ENCODE measurements at regions not wholly inside any gene's neighbourhood (a gene's known extent, or its start where the extent isn't known, plus 50 kb on each side); places are given as distances from the start of the nearest gene placed in this dataset.
A peak's percentile ranks its signal among the peaks of the same experiment; 100 is the strongest.

DNA sequence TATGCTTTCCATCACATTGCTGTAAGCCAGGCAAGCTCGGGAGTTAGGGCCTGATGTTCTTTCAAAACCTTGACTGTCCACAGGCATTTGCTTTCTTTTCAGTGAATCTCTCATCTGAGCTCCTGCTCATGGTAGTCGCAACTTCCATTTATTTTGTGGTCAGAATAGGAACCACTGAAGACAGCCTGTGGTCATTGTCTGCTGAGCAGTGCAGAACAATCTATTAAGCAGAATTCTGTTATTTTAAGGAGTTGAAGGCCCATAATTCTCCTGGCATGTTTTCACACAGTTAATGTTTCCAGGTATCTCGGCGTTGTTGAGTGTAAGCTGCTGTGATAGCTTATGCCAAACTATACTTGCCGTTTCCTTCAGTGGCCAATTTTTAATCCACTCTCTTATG, 491.1 kb upstream of the AKR1E2 start:
- no peaks in the 10 kb centered on the region for H3K27me3 ChIP-seq (ENCODE audit: control insufficient read depth, low read length)
- H3K27ac ChIP-seq (ENCODE audit: low read depth, low read length): no peak overlapping the region
- no peaks in the 10 kb centered on the region for H4K20me1 ChIP-seq (ENCODE audit: control insufficient read depth, insufficient read depth, low read depth, low read length)
- H3K36me3 ChIP-seq (ENCODE audit: control insufficient read depth, low read length): no peaks in the 10 kb centered on the region; the same call in 1 of the 2 replicates
- H3K9me2 ChIP-seq (replicated peaks; ENCODE audit: control insufficient read depth, low read length): no peaks in the 10 kb centered on the region
- peaks cover 32% of the 10 kb centered on the region for H3F3A ChIP-seq (ENCODE audit: control insufficient read depth, insufficient read depth)
- peak overlapping the region; percentile 29; the same call in 1 of the 2 replicates for H3K4me3 ChIP-seq (ENCODE audit: low read length)
- no peaks in the 10 kb centered on the region for H3K79me2 ChIP-seq (ENCODE audit: control insufficient read depth, low read length)
- peaks cover 43% of the 10 kb centered on the region for H3K9me3 ChIP-seq (ENCODE audit: control insufficient read depth, insufficient read depth, low read length)
- H3K4me2 ChIP-seq (ENCODE audit: low read length): no peak overlapping the region
- peaks cover 12% of the 10 kb centered on the region; the same call in 1 of the 2 replicates for H3K4me1 ChIP-seq (ENCODE audit: control insufficient read depth, low read length)
- TF ChIP-seq EZH2phosphoT487 (IDR thresholded peaks at IDR 0.05; ENCODE audit: borderline replicate concordance, low read length): no peak
- TF ChIP-seq, protein P1, sequence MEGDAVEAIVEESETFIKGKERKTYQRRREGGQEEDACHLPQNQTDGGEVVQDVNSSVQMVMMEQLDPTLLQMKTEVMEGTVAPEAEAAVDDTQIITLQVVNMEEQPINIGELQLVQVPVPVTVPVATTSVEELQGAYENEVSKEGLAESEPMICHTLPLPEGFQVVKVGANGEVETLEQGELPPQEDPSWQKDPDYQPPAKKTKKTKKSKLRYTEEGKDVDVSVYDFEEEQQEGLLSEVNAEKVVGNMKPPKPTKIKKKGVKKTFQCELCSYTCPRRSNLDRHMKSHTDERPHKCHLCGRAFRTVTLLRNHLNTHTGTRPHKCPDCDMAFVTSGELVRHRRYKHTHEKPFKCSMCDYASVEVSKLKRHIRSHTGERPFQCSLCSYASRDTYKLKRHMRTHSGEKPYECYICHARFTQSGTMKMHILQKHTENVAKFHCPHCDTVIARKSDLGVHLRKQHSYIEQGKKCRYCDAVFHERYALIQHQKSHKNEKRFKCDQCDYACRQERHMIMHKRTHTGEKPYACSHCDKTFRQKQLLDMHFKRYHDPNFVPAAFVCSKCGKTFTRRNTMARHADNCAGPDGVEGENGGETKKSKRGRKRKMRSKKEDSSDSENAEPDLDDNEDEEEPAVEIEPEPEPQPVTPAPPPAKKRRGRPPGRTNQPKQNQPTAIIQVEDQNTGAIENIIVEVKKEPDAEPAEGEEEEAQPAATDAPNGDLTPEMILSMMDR (IDR thresholded peaks at IDR 0.05; ENCODE audit: low read depth, low read length, poor library complexity, severe bottlenecking): no peak

DNA sequence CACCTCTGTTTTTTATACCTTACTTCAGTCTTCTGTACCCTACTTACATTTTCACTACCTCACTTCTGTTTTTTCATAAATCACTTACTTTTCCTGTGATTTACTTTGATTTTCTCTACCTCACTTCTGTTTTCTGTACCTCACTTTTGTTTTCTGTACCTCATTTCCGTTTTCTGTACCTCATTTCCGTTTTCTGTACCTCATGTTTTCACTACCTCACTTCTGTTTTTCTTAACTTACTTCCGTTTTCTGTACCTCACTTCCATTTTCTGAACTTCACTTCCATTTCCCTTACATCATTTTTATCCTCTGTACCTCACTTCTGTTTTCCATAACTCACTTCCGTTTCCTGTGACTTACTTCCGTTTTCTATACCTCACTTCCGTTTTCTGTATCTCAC, 492.0 kb upstream of the AKR1E2 start:
- H3K27ac ChIP-seq (ENCODE audit: low read depth, low read length): peak overlapping the region; percentile 60
- peaks cover 43% of the 10 kb centered on the region for H3K9me3 ChIP-seq (ENCODE audit: control insufficient read depth, insufficient read depth, low read length)

DNA sequence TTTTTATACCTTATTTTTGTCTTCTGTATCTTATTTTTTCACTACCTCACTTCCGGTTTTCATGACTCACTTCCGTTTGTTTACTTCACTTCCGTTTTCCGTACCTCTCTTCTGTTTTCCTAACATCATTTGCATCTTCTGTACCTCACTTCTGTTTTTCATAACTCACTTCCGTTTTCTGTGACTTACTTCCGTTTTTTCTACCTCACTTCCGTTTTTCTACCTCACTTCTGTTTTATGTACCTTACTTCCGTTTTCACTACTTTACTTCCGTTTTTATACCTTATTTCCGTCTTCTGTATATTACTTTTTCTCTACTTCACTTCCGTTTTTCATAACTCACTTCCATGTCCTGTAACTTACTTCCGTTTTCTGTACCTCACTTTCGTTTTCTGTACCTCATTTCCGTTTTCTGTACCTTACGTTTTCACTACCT, 492.5 kb upstream of the AKR1E2 start:
- no peaks in the 10 kb centered on the region for H3K79me2 ChIP-seq (ENCODE audit: control insufficient read depth, low read length)
- H3F3A ChIP-seq (ENCODE audit: control insufficient read depth, insufficient read depth): peaks cover 32% of the 10 kb centered on the region
- no peaks in the 10 kb centered on the region for H4K20me1 ChIP-seq (ENCODE audit: control insufficient read depth, insufficient read depth, low read depth, low read length)
- TF ChIP-seq, protein P1 (IDR thresholded peaks at IDR 0.05; ENCODE audit: low read depth, low read length, poor library complexity, severe bottlenecking): no peak
- no peak for TF ChIP-seq EZH2phosphoT487 (IDR thresholded peaks at IDR 0.05; ENCODE audit: borderline replicate concordance, low read length)
- H3K4me2 ChIP-seq (ENCODE audit: low read length): peak overlapping the region; percentile 4; the same call in 1 of the 2 replicates
- peak overlapping the region; percentile 60 for H3K27ac ChIP-seq (ENCODE audit: low read depth, low read length)
- peaks cover 12% of the 10 kb centered on the region; the same call in 1 of the 2 replicates for H3K4me1 ChIP-seq (ENCODE audit: control insufficient read depth, low read length)
- no peaks in the 10 kb centered on the region; the same call in 1 of the 2 replicates for H3K36me3 ChIP-seq (ENCODE audit: control insufficient read depth, low read length)
- no peaks in the 10 kb centered on the region for H3K9me2 ChIP-seq (replicated peaks; ENCODE audit: control insufficient read depth, low read length)
- H3K4me3 ChIP-seq (ENCODE audit: low read length): peak overlapping the region; percentile 27
- H3K9me3 ChIP-seq (ENCODE audit: control insufficient read depth, insufficient read depth, low read length): peaks cover 43% of the 10 kb centered on the region
- no peaks in the 10 kb centered on the region for H3K27me3 ChIP-seq (ENCODE audit: control insufficient read depth, low read length)

More for the DNA sequence above, 492.0 kb upstream of the AKR1E2 start:
- TF ChIP-seq, protein P1 (IDR thresholded peaks at IDR 0.05; ENCODE audit: low read depth, low read length, poor library complexity, severe bottlenecking): no peak
- TF ChIP-seq EZH2phosphoT487 (IDR thresholded peaks at IDR 0.05; ENCODE audit: borderline replicate concordance, low read length): no peak
- Histone ChIP-seq H3K79me2 (ENCODE audit: control insufficient read depth, low read length) (no peaks in the 10 kb centered on the region), H3K4me3 (ENCODE audit: low read length) (peak overlapping the region; percentile 29), H3K27me3 (ENCODE audit: control insufficient read depth, low read length) (no peaks in the 10 kb centered on the region), H3K9me2 (replicated peaks; ENCODE audit: control insufficient read depth, low read length) (no peaks in the 10 kb centered on the region), H3K36me3 (ENCODE audit: control insufficient read depth, low read length) (no peaks in the 10 kb centered on the region; the same call in 1 of the 2 replicates), H3K4me2 (ENCODE audit: low read length) (peak overlapping the region; percentile 16; the same call in 1 of the 2 replicates), H3K4me1 (ENCODE audit: control insufficient read depth, low read length) (peaks cover 12% of the 10 kb centered on the region; the same call in 1 of the 2 replicates), H4K20me1 (ENCODE audit: control insufficient read depth, insufficient read depth, low read depth, low read length) (no peaks in the 10 kb centered on the region), H3F3A (ENCODE audit: control insufficient read depth, insufficient read depth) (peaks cover 32% of the 10 kb centered on the region)
